Brain microvascular endothelial cell (primary cell): ENCODE measurements at regions not wholly inside any gene's neighbourhood (a gene's known extent, or its start where the extent isn't known, plus 50 kb on each side); places are given as distances from the start of the nearest gene placed in this dataset.

Experiments used
- DNase-seq: peaks from one replicate; pipeline ENCODE4 v3.0.0-alpha.2; 2020
- H3K27ac ChIP-seq: fragments of 250-450 bp; sonication (Bioruptor Pico); 2 replicates; pipeline ENCODE4 v1.5.1; 2020; ENCODE audit warnings: mild to moderate bottlenecking, moderate library complexity
- H3K27me3 ChIP-seq: fragments of 250-450 bp; sonication (Bioruptor Pico); replicated peaks from 2 replicates; pipeline ENCODE4 v1.5.1; 2020; ENCODE audit warnings: mild to moderate bottlenecking
- H3K36me3 ChIP-seq: fragments of 250-450 bp; sonication (Bioruptor Pico); replicated peaks from 2 replicates; pipeline ENCODE4 v1.5.1; 2020; ENCODE audit warnings: mild to moderate bottlenecking
- H3K4me3 ChIP-seq: 2 replicates; pipeline ENCODE4 v1.5.1; 2011; ENCODE audit warnings: low read depth, mild to moderate bottlenecking, control low read depth, low read length, moderate library complexity
- CTCF ChIP-seq: IDR thresholded peaks from 2 replicates; pipeline ENCODE4 v1.5.1; 2011; ENCODE audit warnings: low read depth, mild to moderate bottlenecking, moderate library complexity, low read length, control low read depth, inconsistent platforms; ENCODE audit errors: missing control alignments
- in situ Hi-C: cut with HindIII; loops from 2 replicates; pipeline ENCODE4 v1.10.0; 2017; ENCODE audit warnings: low sequenced_read_pairs, low pct_ligation_motif_present

- Histone ChIP-seq H3K27me3 (no peaks in the 10 kb centered on the region), H3K4me3 (no peak overlapping the region), H3K36me3 (no peaks in the 10 kb centered on the region), H3K27ac (no peak overlapping the region)
- TF ChIP-seq CTCF: no peak
- DNase-seq: no peak
- in situ Hi-C loops: no loop called here
These were observed 945.7 kb upstream of the LRRTM1 start for GRCh38 chr2:81250270-81250669.

GRCh38 chr2:81249152-81249551, 944.6 kb upstream of the LRRTM1 start:
- no peak for DNase-seq
- in situ Hi-C loops: no loop called here
- no peak for TF ChIP-seq CTCF
- H3K36me3 ChIP-seq: no peaks in the 10 kb centered on the region
- no peak overlapping the region for H3K27ac ChIP-seq
- H3K4me3 ChIP-seq: no peak overlapping the region
- H3K27me3 ChIP-seq: no peaks in the 10 kb centered on the region

GRCh38 chr2:81247648-81248047, 943.1 kb upstream of the LRRTM1 start:
- H3K4me3 ChIP-seq: no peak overlapping the region
- DNase-seq: no peak
- H3K36me3 ChIP-seq: no peaks in the 10 kb centered on the region
- H3K27me3 ChIP-seq: no peaks in the 10 kb centered on the region
- no peak overlapping the region for H3K27ac ChIP-seq
- in situ Hi-C loops: no loop called here
- TF ChIP-seq CTCF: no peak

GRCh38 chr2:81242501-81242900, 937.9 kb upstream of the LRRTM1 start:
- H3K27ac ChIP-seq: no peak overlapping the region
- no peaks in the 10 kb centered on the region for H3K36me3 ChIP-seq
- no peak overlapping the region for H3K4me3 ChIP-seq
- no peak for TF ChIP-seq CTCF
- DNase-seq: no peak
- in situ Hi-C loops: no loop called here
- no peaks in the 10 kb centered on the region for H3K27me3 ChIP-seq

- TF ChIP-seq CTCF: no peak
- H3K4me3 ChIP-seq: no peak overlapping the region
- no peaks in the 10 kb centered on the region for H3K36me3 ChIP-seq
- in situ Hi-C loops: no loop called here
- DNase-seq: no peak
- H3K27me3 ChIP-seq: no peaks in the 10 kb centered on the region
- no peak overlapping the region for H3K27ac ChIP-seq
These were observed 933.9 kb upstream of the LRRTM1 start for GRCh38 chr2:81238462-81238861.

- Histone ChIP-seq H3K27me3 (no peaks in the 10 kb centered on the region), H3K36me3 (no peaks in the 10 kb centered on the region), H3K27ac (no peak overlapping the region), H3K4me3 (no peak overlapping the region)
- DNase-seq: no peak
- no peak for TF ChIP-seq CTCF
- in situ Hi-C loops: no loop called here
These were observed 931.0 kb upstream of the LRRTM1 start for GRCh38 chr2:81235601-81236000.
